HL-60/S4 treated with phorbol 12-myristate 13-acetate at 8.2 ng/mL for 4 days and 3 days (cell line): ENCODE measurements at regions not wholly inside any gene's neighbourhood (a gene's known extent, or its start where the extent isn't known, plus 50 kb on each side); places are given as distances from the start of the nearest gene placed in this dataset.

Experiments
- in situ Hi-C: fragments of 300-500 bp; cut with MboI; formaldehyde crosslinking; loops from 2 replicates; pipeline ENCODE4 v1.15.0; 2022; ENCODE audit warnings: low sequenced_read_pairs

GRCh38 chr2:235343869-235344268 lies 150.0 kb upstream of the AGAP1 start:
- in situ Hi-C loops: no loop called here

- in situ Hi-C loops: no loop called here
These were observed 148.1 kb upstream of the AGAP1 start for GRCh38 chr2:235345745-235346144.

- in situ Hi-C loops: no loop called here
These were observed 146.2 kb upstream of the AGAP1 start for GRCh38 chr2:235347691-235348090.

GRCh38 chr2:235348329-235348728 lies 145.5 kb upstream of the AGAP1 start:
- in situ Hi-C loops: no loop called here

GRCh38 chr2:235350234-235350633 lies 143.6 kb upstream of the AGAP1 start:
- in situ Hi-C loops: no loop called here

GRCh38 chr2:235352541-235352940 lies 141.3 kb upstream of the AGAP1 start:
- in situ Hi-C loops: no loop called here

- in situ Hi-C loops: no loop called here
These were observed 136.0 kb upstream of the AGAP1 start for GRCh38 chr2:235357881-235358280.

- in situ Hi-C loops: no loop called here
These were observed 134.8 kb upstream of the AGAP1 start for GRCh38 chr2:235358981-235359471.

GRCh38 chr2:235360446-235360845 lies 133.4 kb upstream of the AGAP1 start:
- in situ Hi-C loops: no loop called here

- in situ Hi-C loops: no loop called here
These were observed 128.1 kb upstream of the AGAP1 start for GRCh38 chr2:235365743-235366142.

- in situ Hi-C loops: no loop called here
These were observed 127.5 kb upstream of the AGAP1 start for GRCh38 chr2:235366390-235366789.

GRCh38 chr2:235366807-235367206 lies 127.0 kb upstream of the AGAP1 start:
- in situ Hi-C loops: no loop called here

- in situ Hi-C loops: no loop called here
These were observed 122.8 kb upstream of the AGAP1 start for GRCh38 chr2:235371018-235371417.

GRCh38 chr2:235373171-235373570 lies 120.7 kb upstream of the AGAP1 start:
- in situ Hi-C loops: no loop called here

- in situ Hi-C loops: no loop called here
These were observed 116.7 kb upstream of the AGAP1 start for GRCh38 chr2:235377176-235377575.

- in situ Hi-C loops: no loop called here
These were observed 115.6 kb upstream of the AGAP1 start for GRCh38 chr2:235378246-235378645.

- in situ Hi-C loops: no loop called here
These were observed 114.9 kb upstream of the AGAP1 start for GRCh38 chr2:235378944-235379343.

GRCh38 chr2:235381261-235381912 lies 112.5 kb upstream of the AGAP1 start:
- in situ Hi-C loops: no loop called here

GRCh38 chr2:235382179-235382578 lies 111.7 kb upstream of the AGAP1 start:
- in situ Hi-C loops: no loop called here

GRCh38 chr2:235382601-235383000 lies 111.2 kb upstream of the AGAP1 start:
- in situ Hi-C loops: no loop called here

GRCh38 chr2:235383272-235383843 lies 110.5 kb upstream of the AGAP1 start:
- in situ Hi-C loops: no loop called here

- in situ Hi-C loops: no loop called here
These were observed 109.2 kb upstream of the AGAP1 start for GRCh38 chr2:235384624-235385023.

GRCh38 chr2:235389626-235390025 lies 104.2 kb upstream of the AGAP1 start:
- in situ Hi-C loops: no loop called here
